ENCODE measurements at regions not wholly inside any gene's neighbourhood (a gene's known extent, or its start where the extent isn't known, plus 50 kb on each side); places are given as distances from the start of the nearest gene placed in this dataset.

- no peak for DNase-seq
Observed at GRCh38 chr2:45172142-45172541, 162.9 kb upstream of the SIX2 start.

- peak; percentile 47 for DNase-seq
Observed at GRCh38 chr2:45171136-45171501, 161.9 kb upstream of the SIX2 start.

- DNase-seq, result peak; percentile 67
Observed at GRCh38 chr2:45170191-45171135, 161.2 kb upstream of the SIX2 start.

- DNase-seq, result peak; percentile 67
Observed at GRCh38 chr2:45169339-45170190, 160.3 kb upstream of the SIX2 start.

- peak; percentile 42 for DNase-seq
Observed at GRCh38 chr2:45168711-45169338, 159.6 kb upstream of the SIX2 start.

GRCh38 chr2:45167920-45168629 lies 158.8 kb upstream of the SIX2 start:
- peak; percentile 35 for DNase-seq

- peak; percentile 24 for DNase-seq
Observed at GRCh38 chr2:45166229-45166890, 157.1 kb upstream of the SIX2 start.

GRCh38 chr2:45162711-45163110 lies 153.5 kb upstream of the SIX2 start:
- no peak for DNase-seq

- DNase-seq, result no peak
Observed at GRCh38 chr2:45156605-45157004, 147.4 kb upstream of the SIX2 start.

GRCh38 chr2:45154606-45155155 lies 145.4 kb upstream of the SIX2 start:
- no peak for DNase-seq

GRCh38 chr2:45154144-45154543 lies 144.9 kb upstream of the SIX2 start:
- no peak for DNase-seq

GRCh38 chr2:45153121-45153520 lies 143.9 kb upstream of the SIX2 start:
- no peak for DNase-seq

GRCh38 chr2:45152691-45153090 lies 143.4 kb upstream of the SIX2 start:
- no peak for DNase-seq

GRCh38 chr2:45145073-45145899 lies 136.0 kb upstream of the SIX2 start:
- no peak for DNase-seq

- DNase-seq, result no peak
Observed at GRCh38 chr2:45141883-45142866, 132.9 kb upstream of the SIX2 start.

GRCh38 chr2:45140675-45141074 lies 131.4 kb upstream of the SIX2 start:
- no peak for DNase-seq

- DNase-seq, result no peak
Observed at GRCh38 chr2:45138904-45139303, 129.7 kb upstream of the SIX2 start.

- no peak for DNase-seq
Observed at GRCh38 chr2:45137966-45138695, 128.9 kb upstream of the SIX2 start.

GRCh38 chr2:45134726-45135125 lies 125.5 kb upstream of the SIX2 start:
- DNase-seq, result no peak
